Body of pancreas (tissue), 4 donors: ENCODE measurements at regions not wholly inside any gene's neighbourhood (a gene's known extent, or its start where the extent isn't known, plus 50 kb on each side); places are given as distances from the start of the nearest gene placed in this dataset.

Source experiments
- POLR2A ChIP-seq, 3 donors: fragments of 450-650 bp; IDR thresholded peaks; one replicate each; pipeline ENCODE4 v1.6.1; 2016; ENCODE audit warnings: antibody characterized with exemption in 3 of 3, mild to moderate bottlenecking in 2 of 3
- TF ChIP-seq, protein P1 (sequence below), 7 experiments: fragments of 450-650 bp in 4 of 7; fragments of 200-600 bp in 3 of 7; sonication (generic) in 3 of 7; IDR thresholded peaks; one replicate each; pipeline ENCODE4 v1.5.1; 2016 to 2019; ENCODE audit warnings: antibody characterized with exemption in 7 of 7

DNA sequence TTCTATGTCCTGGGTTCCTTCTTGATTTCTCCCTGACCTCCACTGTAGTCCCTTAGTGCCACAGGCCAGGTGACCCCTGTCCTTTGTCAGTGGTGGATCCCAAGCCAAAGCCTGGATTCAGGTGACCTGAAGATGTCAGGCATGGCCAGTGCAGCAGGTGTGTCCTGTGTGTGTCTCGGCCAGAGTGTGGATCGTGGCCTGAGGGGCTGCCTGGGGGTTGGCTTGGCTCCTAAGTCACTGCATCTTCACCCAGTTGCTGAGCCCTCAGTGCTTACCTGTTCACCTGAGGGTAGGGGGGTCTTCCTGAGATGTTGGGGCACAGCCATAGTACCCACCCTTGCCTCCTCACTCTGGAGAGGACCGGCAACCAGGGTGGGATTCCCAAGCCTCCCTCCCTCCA, 61.8 kb upstream of the PITX1 start:
- no peak for TF ChIP-seq POLR2A (IDR thresholded peaks at IDR 0.05)
- TF ChIP-seq, protein P1, sequence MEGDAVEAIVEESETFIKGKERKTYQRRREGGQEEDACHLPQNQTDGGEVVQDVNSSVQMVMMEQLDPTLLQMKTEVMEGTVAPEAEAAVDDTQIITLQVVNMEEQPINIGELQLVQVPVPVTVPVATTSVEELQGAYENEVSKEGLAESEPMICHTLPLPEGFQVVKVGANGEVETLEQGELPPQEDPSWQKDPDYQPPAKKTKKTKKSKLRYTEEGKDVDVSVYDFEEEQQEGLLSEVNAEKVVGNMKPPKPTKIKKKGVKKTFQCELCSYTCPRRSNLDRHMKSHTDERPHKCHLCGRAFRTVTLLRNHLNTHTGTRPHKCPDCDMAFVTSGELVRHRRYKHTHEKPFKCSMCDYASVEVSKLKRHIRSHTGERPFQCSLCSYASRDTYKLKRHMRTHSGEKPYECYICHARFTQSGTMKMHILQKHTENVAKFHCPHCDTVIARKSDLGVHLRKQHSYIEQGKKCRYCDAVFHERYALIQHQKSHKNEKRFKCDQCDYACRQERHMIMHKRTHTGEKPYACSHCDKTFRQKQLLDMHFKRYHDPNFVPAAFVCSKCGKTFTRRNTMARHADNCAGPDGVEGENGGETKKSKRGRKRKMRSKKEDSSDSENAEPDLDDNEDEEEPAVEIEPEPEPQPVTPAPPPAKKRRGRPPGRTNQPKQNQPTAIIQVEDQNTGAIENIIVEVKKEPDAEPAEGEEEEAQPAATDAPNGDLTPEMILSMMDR (IDR thresholded peaks at IDR 0.05) = no peak
